Stimulated activated CD4-positive, alpha-beta T cell treated with anti-CD3 and anti-CD28 coated beads, TNF-alpha, amount 100 ng/mL, for 24 hours (primary cell): ENCODE measurements at regions not wholly inside any gene's neighbourhood (a gene's known extent, or its start where the extent isn't known, plus 50 kb on each side); places are given as distances from the start of the nearest gene placed in this dataset.
"Not testable (repeated sequence)": the region's sequence is repeated elsewhere in the genome, so short reads cannot be mapped to it uniquely, and the experiment has no call there.

Source experiments
- DNase-seq, 3 experiments: peaks; one replicate each; pipeline ENCODE4 v3.0.0-alpha.2; 2020; ENCODE audit warnings: low read depth in 3 of 3

DNA sequence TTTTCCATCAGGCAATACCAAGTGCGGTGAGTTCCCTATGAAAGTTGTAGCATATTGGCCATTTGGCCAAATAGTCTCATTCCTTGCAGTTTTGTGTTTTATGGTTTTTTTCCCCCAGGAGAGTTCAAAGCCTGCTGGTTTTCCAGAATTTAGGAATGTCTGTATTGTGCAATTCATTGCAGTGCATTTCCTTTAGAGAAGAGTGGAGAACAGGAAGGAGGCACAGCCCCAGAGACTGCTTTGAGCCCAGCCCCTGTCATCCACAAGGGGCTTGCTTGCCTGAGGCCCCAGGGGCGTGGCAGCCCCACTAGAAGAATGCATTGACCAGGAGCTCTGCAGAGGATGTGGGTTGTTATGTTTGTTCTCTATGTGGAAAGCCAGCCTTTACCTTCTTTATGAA is 375.5 kb downstream of the BCL2L11 start:
- DNase-seq, result not testable (repeated sequence)

- DNase-seq, result not testable (repeated sequence)
Measured at GRCh38 chr2:111496860-111497259, 376.1 kb downstream of the BCL2L11 start.

GRCh38 chr2:111497270-111497669 is 376.6 kb downstream of the BCL2L11 start:
- DNase-seq, result not testable (repeated sequence)

- not testable (repeated sequence) for DNase-seq
Measured at GRCh38 chr2:111500536-111501062, 379.9 kb downstream of the BCL2L11 start.

DNA sequence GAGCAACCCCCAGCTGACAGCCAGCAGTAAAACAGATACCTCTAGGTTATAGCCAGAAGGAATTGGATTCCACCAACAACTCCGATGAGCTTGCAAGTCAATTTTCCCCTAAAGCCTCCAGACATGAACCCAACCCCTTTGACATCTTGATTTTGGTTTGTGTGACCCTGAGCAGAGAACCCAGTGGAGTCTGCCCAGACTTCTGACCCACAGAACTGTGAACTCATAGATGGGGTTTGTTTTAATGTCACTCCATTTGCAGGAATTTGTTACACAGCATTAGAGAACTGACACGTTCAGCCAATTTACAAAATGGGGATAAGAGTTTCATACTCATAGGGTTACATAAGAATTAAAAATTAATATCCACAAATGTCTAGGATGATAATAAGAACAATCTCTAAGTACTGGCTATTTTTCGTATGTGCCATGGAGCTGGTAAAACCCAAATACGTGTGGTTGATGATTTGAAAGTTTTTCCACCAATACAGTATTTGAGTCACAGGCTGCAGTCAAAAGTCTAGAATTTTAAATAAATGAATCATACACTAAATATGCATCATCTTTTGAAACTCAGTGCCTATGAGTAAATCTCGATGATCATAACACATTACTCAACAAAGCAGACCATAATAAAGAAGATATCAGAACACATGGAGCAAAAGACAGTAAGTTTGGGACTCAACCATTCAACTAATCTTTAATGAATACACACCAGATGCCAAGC is 380.0 kb downstream of the ANAPC1 start:
- not testable (repeated sequence) for DNase-seq

DNA sequence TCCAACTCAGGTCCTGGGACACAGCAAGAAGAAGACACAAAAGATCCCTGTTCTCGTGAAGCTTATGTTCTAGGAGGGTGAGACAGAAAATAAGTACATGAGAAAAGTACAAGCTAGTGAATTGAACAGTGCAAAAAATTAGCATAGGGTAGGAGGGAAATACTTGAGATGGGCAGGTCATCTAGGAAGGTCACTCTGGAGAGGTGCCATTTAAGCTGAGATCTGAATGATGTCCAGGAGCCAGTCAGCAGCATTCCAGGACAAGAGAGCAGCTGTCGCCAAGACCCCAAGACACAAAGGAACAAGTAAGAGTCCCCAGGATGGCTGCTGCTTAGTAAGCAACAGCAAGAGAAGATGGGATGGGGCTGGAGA is 379.4 kb downstream of the ANAPC1 start:
- DNase-seq, result not testable (repeated sequence)

- not testable (repeated sequence) for DNase-seq
Measured at GRCh38 chr2:111505267-111505666, 378.7 kb downstream of the ANAPC1 start.

DNA sequence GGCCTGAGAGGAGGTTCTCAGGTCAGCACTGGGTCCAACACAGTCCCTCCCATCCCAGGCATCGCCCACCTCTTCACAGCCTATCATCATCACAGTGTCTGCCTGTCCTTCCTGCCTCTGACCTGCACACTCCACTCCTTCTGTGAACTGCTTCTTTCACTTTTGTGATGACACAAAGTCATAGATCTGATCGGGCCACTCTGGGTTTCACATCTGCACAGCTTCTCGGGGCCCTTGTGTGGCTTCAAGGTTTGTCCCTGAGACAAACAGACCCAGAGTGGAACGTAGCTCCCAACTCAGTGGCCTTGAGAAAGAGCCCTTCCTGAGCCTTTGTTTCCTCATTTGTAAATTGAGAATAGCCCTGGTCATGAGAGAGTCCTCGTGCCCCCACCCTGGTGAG is 377.1 kb downstream of the ANAPC1 start:
- peak in 1 of 3 experiments; percentile 35 for DNase-seq

- DNase-seq, result peak in 1 of 3 experiments; percentile 5
Measured at GRCh38 chr2:111509225-111509869, 374.6 kb downstream of the ANAPC1 start.

DNA sequence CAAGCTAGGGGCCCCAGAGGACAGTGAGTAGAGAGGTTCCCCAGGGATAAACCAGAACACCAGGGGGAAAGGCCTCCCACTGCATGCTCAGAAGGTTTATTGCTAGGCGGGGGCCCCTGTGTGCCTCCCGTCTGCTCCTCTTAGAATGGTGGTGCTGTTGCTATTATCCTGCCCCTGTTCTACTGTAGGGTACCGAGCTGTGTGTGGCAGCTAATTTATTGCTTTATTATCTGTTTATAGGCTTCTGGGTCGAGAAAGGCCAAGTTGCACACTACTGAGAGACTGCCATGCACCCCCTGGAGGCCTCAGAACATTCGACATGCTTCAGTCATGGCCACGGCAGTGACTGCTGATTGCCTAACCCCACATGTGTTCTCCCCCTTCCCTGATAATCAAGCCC is 373.6 kb downstream of the ANAPC1 start:
- not testable (repeated sequence) for DNase-seq

- not testable (repeated sequence) for DNase-seq
Measured at GRCh38 chr2:111511062-111511461, 372.9 kb downstream of the ANAPC1 start.

GRCh38 chr2:111512378-111512777 is 371.6 kb downstream of the ANAPC1 start:
- not testable (repeated sequence) for DNase-seq

GRCh38 chr2:111514138-111514537 is 369.9 kb downstream of the ANAPC1 start:
- DNase-seq, result not testable (repeated sequence)

DNA sequence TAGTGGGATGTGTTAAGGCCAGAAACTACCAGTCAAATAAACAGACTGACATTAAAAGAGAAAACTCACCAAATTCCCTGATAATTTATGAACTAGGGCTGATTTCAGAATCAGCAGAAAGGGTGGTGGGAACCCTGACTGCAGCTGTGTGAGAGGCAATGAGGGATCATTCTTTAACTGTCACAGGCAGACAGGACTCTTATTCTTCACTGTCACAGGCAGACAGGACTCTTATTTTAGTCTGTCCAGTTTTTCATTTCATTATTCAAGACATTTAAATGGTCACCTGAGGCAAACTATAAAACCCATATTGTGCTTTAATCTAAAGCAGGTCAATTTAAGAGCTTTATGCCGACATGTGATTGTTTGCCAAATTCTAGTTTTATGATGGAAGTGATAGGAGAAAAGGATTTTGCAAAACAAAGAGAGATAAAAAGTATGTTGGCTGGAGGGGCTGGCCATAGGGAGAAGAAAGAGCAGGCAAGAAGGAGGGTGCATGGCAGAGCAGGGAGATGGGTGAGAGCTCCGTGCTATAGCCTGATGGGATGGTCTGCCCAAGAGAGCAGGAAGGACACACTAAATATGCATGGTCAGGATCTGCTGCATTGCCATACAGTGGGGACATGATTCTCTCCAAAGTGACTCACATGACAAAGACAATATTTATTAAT is 366.8 kb downstream of the ANAPC1 start:
- not testable (repeated sequence) for DNase-seq

- not testable (repeated sequence) for DNase-seq
Measured at GRCh38 chr2:111517721-111518053, 366.3 kb downstream of the ANAPC1 start.

DNA sequence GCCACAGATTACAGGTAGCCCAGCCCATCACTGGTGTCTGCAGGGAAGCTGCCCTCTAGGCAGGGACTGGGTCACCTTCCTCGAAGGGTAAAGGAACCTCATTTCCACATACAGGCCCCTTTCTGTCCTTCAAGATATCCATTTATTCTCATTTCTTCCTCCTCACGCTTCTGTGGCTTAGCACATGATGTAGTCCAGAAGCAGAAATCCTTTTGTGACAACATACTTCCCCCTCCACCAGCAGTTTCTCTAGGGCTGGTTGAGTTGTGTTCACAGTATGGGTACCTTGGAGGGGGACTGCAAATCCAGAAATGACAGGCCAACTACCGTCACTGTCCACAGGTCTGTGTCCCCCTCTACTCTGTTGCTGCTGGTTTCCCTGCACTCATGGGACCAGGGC is 364.9 kb downstream of the ANAPC1 start:
- DNase-seq, result no peak

- DNase-seq, result no peak
Measured at GRCh38 chr2:111522231-111522768, 361.7 kb downstream of the ANAPC1 start.

GRCh38 chr2:111523009-111523408 is 361.0 kb downstream of the ANAPC1 start:
- no peak for DNase-seq

DNA sequence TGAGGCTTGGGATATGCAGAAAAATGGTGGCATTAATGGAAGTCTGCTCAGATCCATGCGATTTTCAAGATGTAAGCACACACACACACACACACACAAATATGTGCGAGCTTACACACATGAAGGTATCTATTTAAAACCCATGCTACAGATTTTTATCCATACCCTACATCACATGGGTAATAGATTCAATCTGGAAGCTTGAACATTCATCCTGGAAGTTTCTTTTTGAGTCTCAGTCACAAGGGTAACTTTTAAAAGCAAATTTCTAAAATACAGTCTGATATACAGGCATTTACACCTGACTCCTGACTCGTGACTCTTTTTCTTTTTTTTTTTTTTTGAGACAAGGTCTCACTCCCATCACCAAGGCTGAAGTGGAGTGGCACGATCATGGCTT is 359.0 kb downstream of the ANAPC1 start:
- not testable (repeated sequence) for DNase-seq

GRCh38 chr2:111526041-111526639 is 357.9 kb downstream of the ANAPC1 start:
- DNase-seq, result not testable (repeated sequence)

DNA sequence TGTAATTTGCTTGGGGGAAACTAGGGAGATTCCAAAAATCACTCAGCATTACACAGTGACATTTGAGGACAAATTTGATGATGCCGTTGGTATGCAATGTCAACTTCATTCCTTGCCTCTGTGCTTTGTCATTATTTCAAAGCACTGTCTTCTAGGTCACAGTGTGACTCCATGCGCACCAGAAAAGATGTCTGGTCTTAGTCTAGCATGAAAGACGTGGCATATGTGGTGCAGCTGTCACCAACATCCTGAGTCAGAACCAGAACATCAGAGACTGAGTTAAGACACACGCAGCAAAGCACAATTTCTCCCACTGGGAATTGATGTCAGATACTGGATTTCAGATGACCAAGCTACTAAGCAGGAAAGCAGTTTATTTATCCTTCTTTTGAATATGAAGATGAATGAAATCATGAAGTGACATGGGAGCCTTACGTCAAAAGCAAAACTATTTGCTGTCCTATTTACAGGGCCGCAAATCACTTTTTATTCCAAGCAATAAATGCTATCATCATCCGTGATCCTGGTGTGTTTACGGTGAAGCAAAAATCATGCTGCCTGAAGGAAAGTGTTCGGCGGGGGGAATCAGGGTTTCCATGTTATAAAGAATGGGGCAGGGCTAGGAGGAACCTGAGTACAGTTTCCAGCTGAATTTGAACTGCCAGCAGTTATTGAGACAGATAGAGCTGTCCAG is 356.1 kb downstream of the ANAPC1 start:
- not testable (repeated sequence) for DNase-seq
